ENCODE measurements at regions not wholly inside any gene's neighbourhood (a gene's known extent, or its start where the extent isn't known, plus 50 kb on each side); places are given as distances from the start of the nearest gene placed in this dataset.

- TF ChIP-seq, protein P1, sequence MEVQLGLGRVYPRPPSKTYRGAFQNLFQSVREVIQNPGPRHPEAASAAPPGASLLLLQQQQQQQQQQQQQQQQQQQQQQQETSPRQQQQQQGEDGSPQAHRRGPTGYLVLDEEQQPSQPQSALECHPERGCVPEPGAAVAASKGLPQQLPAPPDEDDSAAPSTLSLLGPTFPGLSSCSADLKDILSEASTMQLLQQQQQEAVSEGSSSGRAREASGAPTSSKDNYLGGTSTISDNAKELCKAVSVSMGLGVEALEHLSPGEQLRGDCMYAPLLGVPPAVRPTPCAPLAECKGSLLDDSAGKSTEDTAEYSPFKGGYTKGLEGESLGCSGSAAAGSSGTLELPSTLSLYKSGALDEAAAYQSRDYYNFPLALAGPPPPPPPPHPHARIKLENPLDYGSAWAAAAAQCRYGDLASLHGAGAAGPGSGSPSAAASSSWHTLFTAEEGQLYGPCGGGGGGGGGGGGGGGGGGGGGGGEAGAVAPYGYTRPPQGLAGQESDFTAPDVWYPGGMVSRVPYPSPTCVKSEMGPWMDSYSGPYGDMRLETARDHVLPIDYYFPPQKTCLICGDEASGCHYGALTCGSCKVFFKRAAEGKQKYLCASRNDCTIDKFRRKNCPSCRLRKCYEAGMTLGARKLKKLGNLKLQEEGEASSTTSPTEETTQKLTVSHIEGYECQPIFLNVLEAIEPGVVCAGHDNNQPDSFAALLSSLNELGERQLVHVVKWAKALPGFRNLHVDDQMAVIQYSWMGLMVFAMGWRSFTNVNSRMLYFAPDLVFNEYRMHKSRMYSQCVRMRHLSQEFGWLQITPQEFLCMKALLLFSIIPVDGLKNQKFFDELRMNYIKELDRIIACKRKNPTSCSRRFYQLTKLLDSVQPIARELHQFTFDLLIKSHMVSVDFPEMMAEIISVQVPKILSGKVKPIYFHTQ (CRISPR knock-in tag; IDR thresholded peaks at IDR 0.05) = no peak
Measured at GRCh38 chr11:87447606-87448005, 409.9 kb downstream of the TMEM135 start (continued).

DNA sequence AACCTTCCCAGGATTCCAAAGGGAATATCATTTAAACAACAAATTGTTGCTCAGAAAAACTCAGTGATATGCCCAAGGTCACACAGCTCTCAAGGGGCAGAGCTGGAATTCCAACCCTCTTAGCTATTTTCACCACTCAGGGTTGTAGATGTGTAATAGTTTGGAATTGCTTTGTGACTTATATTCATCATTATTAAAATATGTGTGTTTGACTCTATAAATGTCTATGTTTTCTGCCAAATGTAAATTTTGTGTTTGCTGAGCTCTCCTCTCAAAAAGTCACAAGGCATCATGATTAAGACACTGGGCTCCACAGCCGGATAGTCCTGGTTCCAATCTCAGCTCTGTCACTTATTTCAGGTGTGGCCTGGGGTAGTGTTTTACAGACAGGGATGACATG lies 407.3 kb downstream of the TMEM135 start:
- no peak overlapping the region for H3K4me3 Mint-ChIP-seq
- no peaks in the 10 kb centered on the region for H3K9me3 Mint-ChIP-seq
- no peaks in the 10 kb centered on the region for H3K4me1 Mint-ChIP-seq
- DNase-seq (ENCODE audit: low spot score) (no peak), ATAC-seq (no peak)
- H3K27ac Mint-ChIP-seq = no peak overlapping the region
- no peaks in the 10 kb centered on the region for H3K27me3 Mint-ChIP-seq (ENCODE audit: low read depth)
- no peak for TF ChIP-seq FOXK1 (CRISPR knock-in tag; IDR thresholded peaks at IDR 0.05)
- no peak for TF ChIP-seq GTF2I (CRISPR knock-in tag; conservative IDR thresholded peaks at IDR 0.05)
- TF ChIP-seq SOX15 (CRISPR knock-in tag; IDR thresholded peaks at IDR 0.05) = no peak
- TF ChIP-seq ZNF416 (CRISPR knock-in tag; IDR thresholded peaks at IDR 0.05) = no peak
- TF ChIP-seq AFF4 (CRISPR knock-in tag; IDR thresholded peaks at IDR 0.05; ENCODE audit: borderline replicate concordance) = no peak
- no peak for TF ChIP-seq ZBTB21 (CRISPR knock-in tag; IDR thresholded peaks at IDR 0.05; ENCODE audit: borderline replicate concordance)
- no peak for TF ChIP-seq TP53 (CRISPR knock-in tag; IDR thresholded peaks at IDR 0.05)
- TF ChIP-seq SMAD4 (CRISPR knock-in tag; IDR thresholded peaks at IDR 0.05) = no peak
- no peak for TF ChIP-seq ZNF281 (CRISPR knock-in tag; IDR thresholded peaks at IDR 0.05)
- TF ChIP-seq, protein P2, sequence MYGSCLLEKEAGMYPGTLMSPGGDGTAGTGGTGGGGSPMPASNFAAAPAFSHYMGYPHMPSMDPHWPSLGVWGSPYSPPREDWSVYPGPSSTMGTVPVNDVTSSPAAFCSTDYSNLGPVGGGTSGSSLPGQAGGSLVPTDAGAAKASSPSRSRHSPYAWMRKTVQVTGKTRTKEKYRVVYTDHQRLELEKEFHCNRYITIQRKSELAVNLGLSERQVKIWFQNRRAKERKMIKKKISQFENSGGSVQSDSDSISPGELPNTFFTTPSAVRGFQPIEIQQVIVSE (CRISPR knock-in tag; IDR thresholded peaks at IDR 0.05; ENCODE audit: borderline replicate concordance) = no peak
- no peak for TF ChIP-seq NFATC4 (CRISPR knock-in tag; IDR thresholded peaks at IDR 0.05)
- POLR2A ChIA-PET = no interaction called here
- CTCF ChIA-PET = interaction anchor here (1.3 kb wide), 1 partner anchor 24 kb away, joined by 5 read pairs; no protein-coding TSS in a partner anchor
- H3K36me3 Mint-ChIP-seq = no peaks in the 10 kb centered on the region

DNA sequence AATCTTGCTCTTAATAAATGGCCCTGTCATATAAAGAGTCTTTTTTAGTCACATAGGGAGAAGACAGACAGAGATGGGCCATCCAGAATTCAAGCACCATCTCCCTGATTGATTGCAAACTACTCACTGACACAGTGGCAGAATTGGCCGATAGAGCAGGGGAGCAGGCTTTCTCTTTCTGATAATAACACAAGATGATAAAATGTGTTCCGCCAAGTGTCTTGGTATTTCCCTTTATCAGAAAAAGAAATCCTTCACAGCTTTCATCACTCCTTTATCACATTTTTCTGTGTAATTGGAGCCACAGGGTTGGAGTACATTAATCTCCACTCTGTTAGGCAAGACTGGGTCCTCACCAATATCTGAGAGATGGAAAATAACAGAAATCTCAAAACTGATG lies 406.0 kb downstream of the TMEM135 start:
- H3K27me3 Mint-ChIP-seq (ENCODE audit: low read depth) = no peaks in the 10 kb centered on the region
- DNase-seq (ENCODE audit: low spot score) = no peak
- H3K4me1 Mint-ChIP-seq = no peaks in the 10 kb centered on the region
- no peak overlapping the region for H3K4me3 Mint-ChIP-seq
- no peaks in the 10 kb centered on the region for H3K9me3 Mint-ChIP-seq
- ATAC-seq = no peak
- ChIA-PET POLR2A (no interaction called here), CTCF (interaction anchor here (1.6 kb wide), 1 partner anchor 22 kb away, joined by 3 read pairs; no protein-coding TSS in a partner anchor)
- no peaks in the 10 kb centered on the region for H3K36me3 Mint-ChIP-seq
- H3K27ac Mint-ChIP-seq = no peak overlapping the region
- TF ChIP-seq FOXP1 (CRISPR knock-in tag; IDR thresholded peaks at IDR 0.05; ENCODE audit: borderline replicate concordance) (no peak), CBFB (CRISPR knock-in tag; IDR thresholded peaks at IDR 0.05; ENCODE audit: low read depth) (no peak), NR3C1 (CRISPR knock-in tag; conservative IDR thresholded peaks at IDR 0.05; ENCODE audit: low read depth) (no peak), ZNF263 (CRISPR knock-in tag; IDR thresholded peaks at IDR 0.05; ENCODE audit: low read depth) (no peak), ZNF512 (CRISPR knock-in tag; IDR thresholded peaks at IDR 0.05; ENCODE audit: borderline replicate concordance) (no peak), ZNF219 (CRISPR knock-in tag; IDR thresholded peaks at IDR 0.05; ENCODE audit: borderline replicate concordance) (no peak), ZNF138 (CRISPR knock-in tag; conservative IDR thresholded peaks at IDR 0.05) (no peak), SMAD3 (CRISPR knock-in tag; IDR thresholded peaks at IDR 0.05; ENCODE audit: borderline replicate concordance) (no peak)
- TF ChIP-seq, protein P3, sequence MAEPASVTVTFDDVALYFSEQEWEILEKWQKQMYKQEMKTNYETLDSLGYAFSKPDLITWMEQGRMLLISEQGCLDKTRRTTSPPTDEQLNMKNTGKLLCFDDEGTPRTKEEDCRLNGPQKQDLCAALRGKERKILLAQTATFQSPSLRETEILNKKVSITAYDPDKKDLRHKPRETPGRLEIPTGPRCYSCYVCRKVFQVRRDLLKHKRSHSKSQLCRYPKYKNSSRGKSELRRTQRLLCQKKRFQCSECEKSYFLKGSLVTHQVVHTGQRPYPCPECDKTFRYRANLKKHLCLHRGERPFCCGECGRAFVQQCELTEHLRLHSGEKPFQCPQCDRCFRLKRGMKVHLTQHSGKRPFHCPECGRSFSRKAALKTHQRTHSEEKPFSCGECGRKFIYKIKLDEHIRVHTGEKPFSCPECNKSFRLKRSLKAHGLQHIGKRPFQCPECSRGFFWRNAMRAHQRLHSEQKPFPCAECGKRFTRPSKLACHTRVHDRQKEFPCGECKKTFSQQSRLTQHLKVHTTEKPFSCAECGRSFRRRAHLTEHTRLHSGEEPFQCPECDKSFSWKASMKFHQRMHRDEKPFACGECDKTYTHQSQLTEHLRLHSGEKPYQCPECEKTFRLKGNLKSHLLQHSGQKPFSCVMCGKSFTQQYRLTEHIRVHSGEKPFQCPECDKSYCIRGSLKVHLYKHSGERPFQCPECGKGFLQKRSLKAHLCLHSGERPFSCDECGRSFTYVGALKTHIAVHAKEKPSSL (CRISPR knock-in tag; conservative IDR thresholded peaks at IDR 0.05) = no peak
